ENCODE measurements at regions not wholly inside any gene's neighbourhood (a gene's known extent, or its start where the extent isn't known, plus 50 kb on each side); places are given as distances from the start of the nearest gene placed in this dataset.

- TF ChIP-seq CTCF (IDR thresholded peaks at IDR 0.05) (no peak), POLR2A (IDR thresholded peaks at IDR 0.05) (no peak)
Observed at GRCh38 chr7:46054915-46055314, 133.8 kb upstream of the IGFBP3 start.
